ENCODE measurements at regions not wholly inside any gene's neighbourhood (a gene's known extent, or its start where the extent isn't known, plus 50 kb on each side); places are given as distances from the start of the nearest gene placed in this dataset.

- Histone ChIP-seq H3K4me1 (no peaks in the 10 kb centered on the region; the same call in 2 of the 3 replicates), H3K4me3 (no peak overlapping the region), H3K27ac (no peak overlapping the region), H3K4me2 (no peak overlapping the region), H3K9me3 (no peaks in the 10 kb centered on the region)
- ATAC-seq (no peak), DNase-seq (ENCODE audit: low read depth in 1 of 2, low spot score in 1 of 2) (no peak), FAIRE-seq (no peak)
- ChIA-PET POLR2A (no interaction called here), CTCF (interaction anchor here (1.4 kb wide), 1 partner anchor 20 kb away, joined by 4 read pairs; no protein-coding TSS in a partner anchor)
- TF ChIP-seq ZFP36 (IDR thresholded peaks at IDR 0.05; ENCODE audit: borderline replicate concordance, partially characterized antibody) (no peak), MAZ (IDR thresholded peaks at IDR 0.05; ENCODE audit: borderline replicate concordance, low read depth, low read length) (no peak), CHD2 (IDR thresholded peaks at IDR 0.05; ENCODE audit: low read length, partially characterized antibody) (no peak), FOSB (CRISPR knock-in tag; IDR thresholded peaks at IDR 0.05) (no peak), REST (IDR thresholded peaks at IDR 0.05) (no peak), CTCF (IDR thresholded peaks at IDR 0.05) (no peak), PBX3 (IDR thresholded peaks at IDR 0.05) (no peak), EHF (CRISPR knock-in tag; IDR thresholded peaks at IDR 0.05) (no peak), JUNB (IDR thresholded peaks at IDR 0.05) (no peak), EP300 (IDR thresholded peaks at IDR 0.05) (no peak), FOXS1 (CRISPR knock-in tag; IDR thresholded peaks at IDR 0.05) (no peak), HOXB5 (CRISPR knock-in tag; IDR thresholded peaks at IDR 0.05) (no peak), RNF2 (IDR thresholded peaks at IDR 0.05; ENCODE audit: borderline replicate concordance, low read depth) (no peak), TFCP2L1 (CRISPR knock-in tag; IDR thresholded peaks at IDR 0.05) (no peak), MAFK (IDR thresholded peaks at IDR 0.05; ENCODE audit: partially characterized antibody) (no peak), SREBF2 (IDR thresholded peaks at IDR 0.05) (no peak), ELK1 (IDR thresholded peaks at IDR 0.05; ENCODE audit: low read depth, low read length) (no peak), USF2 (IDR thresholded peaks at IDR 0.05) (no peak), RFX5 (IDR thresholded peaks at IDR 0.05) (no peak), CEBPB (IDR thresholded peaks at IDR 0.05) (no peak)
Measured at GRCh38 chr4:85168234-85168834, 201.8 kb upstream of the WDFY3 start.
